H1 (cell line): ENCODE measurements at regions not wholly inside any gene's neighbourhood (a gene's known extent, or its start where the extent isn't known, plus 50 kb on each side); places are given as distances from the start of the nearest gene placed in this dataset.

ENCODE experiments used
- CTCF ChIA-PET: fragments of 300-600 bp; sonication (Branson Sonifier 250); formaldehyde crosslinking; loops from one replicate; lab custom pipeline; 2021; ENCODE audit not compliant: partially characterized antibody; lab: Charles Lee
- POLR2A ChIA-PET: fragments of 300-600 bp; sonication (Branson Sonifier 250); formaldehyde crosslinking; loops from one replicate; lab custom pipeline; 2021; ENCODE audit warnings: inconsistent platforms; ENCODE audit not compliant: partially characterized antibody; lab: Charles Lee
- DNase-seq, 2 experiments: peaks; one replicate each; pipeline versions ENCODE4 v3.0.0 to v3.0.0-alpha.2; 2010 to 2022; ENCODE audit warnings: low spot score in 2 of 2, low read depth in 1 of 2, mixed read lengths in 1 of 2
- FAIRE-seq: peaks from 2 replicates; lab custom pipeline; 2011; peaks lifted over from hg19 to GRCh38; lab: Jason Lieb, UNC
- H2AFZ ChIP-seq: 2 replicates; pipeline ENCODE4 v1.8.1; 2012; ENCODE audit warnings: low read length, inconsistent platforms
- H2AK5ac ChIP-seq: 2 replicates; pipeline ENCODE4 v1.6.1; 2013; ENCODE audit warnings: low read depth, low read length
- H2BK120ac ChIP-seq: replicated peaks from 2 replicates; pipeline ENCODE3; 2013; ENCODE audit warnings: low read depth, low read length, inconsistent platforms
- H2BK12ac ChIP-seq: 2 replicates; pipeline ENCODE4 v1.6.1; 2013; ENCODE audit warnings: low read depth, low read length
- H2BK15ac ChIP-seq: 2 replicates; pipeline ENCODE4 v1.6.1; 2013; ENCODE audit warnings: low read length
- H2BK20ac ChIP-seq: 2 replicates; pipeline ENCODE4 v1.6.1; 2013; ENCODE audit warnings: low read length
- H2BK5ac ChIP-seq: 2 replicates; pipeline ENCODE4 v1.6.1; 2013; ENCODE audit warnings: low read depth, low read length
- H3K14ac ChIP-seq: 2 replicates; pipeline ENCODE4 v1.6.1; 2013; ENCODE audit warnings: inconsistent platforms; ENCODE audit not compliant: insufficient read length
- H3K18ac ChIP-seq: 2 replicates; pipeline ENCODE4 v1.6.1; 2013; ENCODE audit warnings: low read length; ENCODE audit errors: extremely low read depth
- H3K23ac ChIP-seq: 2 replicates; pipeline ENCODE4 v1.6.1; 2013; ENCODE audit warnings: inconsistent platforms; ENCODE audit not compliant: insufficient read length
- H3K23me2 ChIP-seq: 2 replicates; pipeline ENCODE4 v1.6.1; 2013; ENCODE audit warnings: low read depth, low read length
- H3K27ac ChIP-seq: 2 replicates; pipeline ENCODE4 v1.6.1; 2011; ENCODE audit warnings: low read depth, low read length, inconsistent platforms
- H3K27me3 ChIP-seq, 4 experiments: replicated peaks in 1 of 4; 1 replicate in 1 of 4; 2 replicates in 3 of 4; pipeline versions ENCODE4 v1.6.1 to v1.8.1; 2011 to 2013; ENCODE audit warnings: low read length in 3 of 4, mild to moderate bottlenecking in 3 of 4, inconsistent platforms in 2 of 4, mixed read lengths in 2 of 4, moderate library complexity in 1 of 4; ENCODE audit not compliant: control insufficient read depth in 3 of 4, insufficient read depth in 3 of 4; ENCODE audit errors: extremely low read depth in 1 of 4
- H3K36me3 ChIP-seq, 4 experiments: 2 replicates each; pipeline versions ENCODE4 v1.6.1 to v1.8.1; 2011 to 2013; ENCODE audit warnings: mild to moderate bottlenecking in 4 of 4, low read length in 3 of 4, moderate library complexity in 2 of 4, control low read depth in 1 of 4, inconsistent platforms in 1 of 4; ENCODE audit not compliant: insufficient read depth in 4 of 4, control insufficient read depth in 2 of 4
- H3K4ac ChIP-seq: replicated peaks from 2 replicates; pipeline ENCODE3; 2013; ENCODE audit warnings: low read length, low read depth, mixed read lengths, inconsistent platforms; ENCODE audit not compliant: insufficient read length
- H3K4me1 ChIP-seq, 4 experiments: replicated peaks in 1 of 4; 1 replicate in 1 of 4; 2 replicates in 3 of 4; pipeline versions ENCODE4 v1.6.1 to v1.8.1; 2011 to 2013; ENCODE audit warnings: low read length in 3 of 4, inconsistent platforms in 2 of 4, mixed read lengths in 1 of 4; ENCODE audit not compliant: insufficient read depth in 4 of 4, control insufficient read depth in 3 of 4
- H3K4me2 ChIP-seq, 2 experiments: 2 replicates each; pipeline versions ENCODE4 v1.6.1 to v1.8.1; 2011 to 2013; ENCODE audit warnings: low read depth in 2 of 2, low read length in 2 of 2, control low read depth in 1 of 2, inconsistent platforms in 1 of 2, mild to moderate bottlenecking in 1 of 2; ENCODE audit not compliant: insufficient read depth in 1 of 2
- H3K4me3 ChIP-seq, 4 experiments: fragments of 200-600, 300-600 bp in 1 of 4; sonication (generic), shearing (Covaris generic), sonication (Bioruptor Twin) in 1 of 4; 2 replicates each; pipeline versions ENCODE4 v1.5.1 to v1.8.1; 2011 to 2016; ENCODE audit warnings: low read length in 4 of 4, low read depth in 3 of 4, control low read depth in 2 of 4, inconsistent platforms in 2 of 4, mild to moderate bottlenecking in 2 of 4, mixed read lengths in 1 of 4, moderate library complexity in 1 of 4; ENCODE audit not compliant: insufficient read depth in 2 of 4; ENCODE audit errors: extremely low read depth in 1 of 4
- H3K56ac ChIP-seq: replicated peaks from 2 replicates; pipeline ENCODE3; 2013; ENCODE audit warnings: low read depth, mild to moderate bottlenecking, mixed read lengths, low read length, inconsistent platforms; ENCODE audit not compliant: insufficient read length
- H3K79me1 ChIP-seq: 2 replicates; pipeline ENCODE4 v1.6.1; 2013; ENCODE audit warnings: low read depth, low read length, control low read depth
- H3K79me2 ChIP-seq, 2 experiments: 2 replicates each; pipeline versions ENCODE4 v1.6.1 to v1.8.1; 2012 to 2013; ENCODE audit warnings: low read length in 2 of 2, mild to moderate bottlenecking in 2 of 2, inconsistent platforms in 1 of 2; ENCODE audit not compliant: insufficient read depth in 2 of 2, control insufficient read depth in 1 of 2
- H3K9ac ChIP-seq, 4 experiments: replicated peaks in 1 of 4; 1 replicate in 1 of 4; 2 replicates in 3 of 4; pipeline versions ENCODE4 v1.6.1 to v1.8.1; 2011 to 2013; ENCODE audit warnings: low read depth in 3 of 4, low read length in 3 of 4, control low read depth in 2 of 4, mild to moderate bottlenecking in 2 of 4, moderate library complexity in 2 of 4, inconsistent platforms in 1 of 4; ENCODE audit errors: extremely low read depth in 1 of 4
- H3K9me3 ChIP-seq, 2 experiments: 2 replicates each; pipeline versions ENCODE4 v1.6.1 to v1.8.1; 2012 to 2013; ENCODE audit warnings: mild to moderate bottlenecking in 2 of 2, moderate library complexity in 2 of 2, control low read depth in 1 of 2, inconsistent platforms in 1 of 2, low read depth in 1 of 2, low read length in 1 of 2, mixed read lengths in 1 of 2; ENCODE audit not compliant: insufficient read depth in 2 of 2
- H4K20me1 ChIP-seq, 2 experiments: replicated peaks in 1 of 2; 2 replicates each; pipeline versions ENCODE3 to v1.8.1; 2011 to 2013; ENCODE audit warnings: inconsistent platforms in 2 of 2, low read length in 2 of 2, mild to moderate bottlenecking in 1 of 2; ENCODE audit not compliant: insufficient read depth in 2 of 2, control insufficient read depth in 1 of 2
- H4K5ac ChIP-seq: 2 replicates; pipeline ENCODE4 v1.6.1; 2013; ENCODE audit warnings: low read length, low read depth, mixed read lengths, inconsistent platforms; ENCODE audit not compliant: insufficient read length
- H4K8ac ChIP-seq: 2 replicates; pipeline ENCODE4 v1.8.0; 2013; ENCODE audit warnings: mild to moderate bottlenecking, moderate library complexity, low read length, inconsistent platforms; ENCODE audit not compliant: insufficient read depth; ENCODE audit errors: extremely low read depth
- H4K91ac ChIP-seq: replicated peaks from 2 replicates; pipeline ENCODE3; 2013; ENCODE audit warnings: low read length, mixed read lengths, inconsistent platforms; ENCODE audit not compliant: insufficient read length
- CHD1 ChIP-seq: IDR thresholded peaks from 2 replicates; pipeline ENCODE4 v1.6.1; 2012; ENCODE audit warnings: low read depth, low read length, improper control_type of control experiment
- GTF2F1 ChIP-seq: IDR thresholded peaks from 2 replicates; pipeline ENCODE4 v1.6.1; 2012; ENCODE audit warnings: low read depth, low read length, improper control_type of control experiment, borderline replicate concordance
- JUN ChIP-seq: IDR thresholded peaks from 2 replicates; pipeline ENCODE4 v1.6.1; 2011; ENCODE audit warnings: low read depth, mild to moderate bottlenecking, improper control_type of control experiment, low read length
- SRF ChIP-seq: IDR thresholded peaks from 2 replicates; pipeline ENCODE4 v1.6.1; 2011; ENCODE audit warnings: mild to moderate bottlenecking, low read depth, low read length, moderate library complexity
- TAF1 ChIP-seq: IDR thresholded peaks from 2 replicates; pipeline ENCODE4 v1.6.1; 2011; ENCODE audit warnings: mild to moderate bottlenecking, low read depth, low read length
- TCF12 ChIP-seq: IDR thresholded peaks from 2 replicates; pipeline ENCODE4 v1.6.1; 2011; ENCODE audit warnings: low read depth, mild to moderate bottlenecking, low read length
- WGBS, 2 experiments: shearing (Covaris generic) in 1 of 2; methylation state at CpG; one replicate each; pipeline versions ENCODE4 v1.1.6 to v1.1.7; 2013 to 2015; ENCODE audit warnings: low lambda C conversion rate in 2 of 2, mixed read lengths in 2 of 2, inconsistent platforms in 1 of 2, low coverage in 1 of 2, missing lambda C conversion rate in 1 of 2; ENCODE audit not compliant: insufficient replicate concordance in 2 of 2, insufficient coverage in 1 of 2, insufficient read length in 1 of 2; ENCODE audit errors: extremely low coverage in 1 of 2, missing lambda C conversion rate in 1 of 2; 5-methylcytosine and 5-hydroxymethylcytosine counted together
- TF ChIP-seq, protein P1 (sequence below), 3 experiments: IDR thresholded peaks; 1 replicate in 2 of 3; 2 replicates in 1 of 3; pipeline versions ENCODE4 v1.5.1 to v1.6.1; 2011; ENCODE audit warnings: low read length in 3 of 3, mild to moderate bottlenecking in 3 of 3, inconsistent platforms in 2 of 3, low read depth in 1 of 3, moderate library complexity in 1 of 3; ENCODE audit not compliant: insufficient read depth in 1 of 3; ENCODE audit errors: control extremely low read depth in 1 of 3
- TF ChIP-seq, protein P2 (sequence below): IDR thresholded peaks from 2 replicates; pipeline ENCODE4 v1.6.1; 2012; ENCODE audit warnings: low read length, inconsistent platforms

GRCh38 chr14:101216366-101217079 lies 313.0 kb upstream of the RTL1 start:
- Histone ChIP-seq H4K20me1 (no peaks in the 10 kb centered on the region), H4K8ac (no peak overlapping the region), H3K56ac (no peak overlapping the region), H3K9ac (no peak overlapping the region), H2BK20ac (no peak overlapping the region), H3K79me1 (no peaks in the 10 kb centered on the region), H3K4me2 (no peak overlapping the region), H3K9me3 (no peaks in the 10 kb centered on the region), H3K27ac (no peak overlapping the region), H3K23me2 (no peaks in the 10 kb centered on the region), H3K79me2 (no peaks in the 10 kb centered on the region), H3K14ac (no peak overlapping the region), H3K18ac (no peak overlapping the region), H3K4me1 (peaks cover 0 to 4% (median 0%) of the 10 kb centered on the region in 4 experiments; a peak in 2 of 7 replicates), H4K5ac (no peak overlapping the region), H4K91ac (no peak overlapping the region), H3K23ac (no peak overlapping the region), H2BK5ac (no peak overlapping the region), H2BK120ac (no peak overlapping the region), H2AK5ac (no peak overlapping the region), H3K4me3 (no peak overlapping the region), H2BK12ac (no peak overlapping the region), H3K36me3 (no peaks in the 10 kb centered on the region), H2BK15ac (no peak overlapping the region), H3K27me3 (peaks cover 0 to 8% (median 3%) of the 10 kb centered on the region in 4 experiments; a peak in 3 of 7 replicates), H3K4ac (no peak overlapping the region), H2AFZ (no peak overlapping the region)
- DNase-seq, result peak in 1 of 2 experiments; percentile 2
- TF ChIP-seq TAF1, result no peak
- TF ChIP-seq JUN, result no peak
- TF ChIP-seq, protein P1, sequence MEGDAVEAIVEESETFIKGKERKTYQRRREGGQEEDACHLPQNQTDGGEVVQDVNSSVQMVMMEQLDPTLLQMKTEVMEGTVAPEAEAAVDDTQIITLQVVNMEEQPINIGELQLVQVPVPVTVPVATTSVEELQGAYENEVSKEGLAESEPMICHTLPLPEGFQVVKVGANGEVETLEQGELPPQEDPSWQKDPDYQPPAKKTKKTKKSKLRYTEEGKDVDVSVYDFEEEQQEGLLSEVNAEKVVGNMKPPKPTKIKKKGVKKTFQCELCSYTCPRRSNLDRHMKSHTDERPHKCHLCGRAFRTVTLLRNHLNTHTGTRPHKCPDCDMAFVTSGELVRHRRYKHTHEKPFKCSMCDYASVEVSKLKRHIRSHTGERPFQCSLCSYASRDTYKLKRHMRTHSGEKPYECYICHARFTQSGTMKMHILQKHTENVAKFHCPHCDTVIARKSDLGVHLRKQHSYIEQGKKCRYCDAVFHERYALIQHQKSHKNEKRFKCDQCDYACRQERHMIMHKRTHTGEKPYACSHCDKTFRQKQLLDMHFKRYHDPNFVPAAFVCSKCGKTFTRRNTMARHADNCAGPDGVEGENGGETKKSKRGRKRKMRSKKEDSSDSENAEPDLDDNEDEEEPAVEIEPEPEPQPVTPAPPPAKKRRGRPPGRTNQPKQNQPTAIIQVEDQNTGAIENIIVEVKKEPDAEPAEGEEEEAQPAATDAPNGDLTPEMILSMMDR (IDR thresholded peaks at IDR 0.05; ENCODE audit: control extremely low read depth in 1 of 3, insufficient read depth in 1 of 3, low read depth in 1 of 3, low read length in 3 of 3), result no peak
- no peak for TF ChIP-seq TCF12
- TF ChIP-seq, protein P2, sequence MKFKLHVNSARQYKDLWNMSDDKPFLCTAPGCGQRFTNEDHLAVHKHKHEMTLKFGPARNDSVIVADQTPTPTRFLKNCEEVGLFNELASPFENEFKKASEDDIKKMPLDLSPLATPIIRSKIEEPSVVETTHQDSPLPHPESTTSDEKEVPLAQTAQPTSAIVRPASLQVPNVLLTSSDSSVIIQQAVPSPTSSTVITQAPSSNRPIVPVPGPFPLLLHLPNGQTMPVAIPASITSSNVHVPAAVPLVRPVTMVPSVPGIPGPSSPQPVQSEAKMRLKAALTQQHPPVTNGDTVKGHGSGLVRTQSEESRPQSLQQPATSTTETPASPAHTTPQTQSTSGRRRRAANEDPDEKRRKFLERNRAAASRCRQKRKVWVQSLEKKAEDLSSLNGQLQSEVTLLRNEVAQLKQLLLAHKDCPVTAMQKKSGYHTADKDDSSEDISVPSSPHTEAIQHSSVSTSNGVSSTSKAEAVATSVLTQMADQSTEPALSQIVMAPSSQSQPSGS, result no peak
- TF ChIP-seq GTF2F1, result no peak
- TF ChIP-seq CHD1, result no peak
- no peak for TF ChIP-seq SRF
- POLR2A ChIA-PET, result no interaction called here
- no peak for FAIRE-seq
- WGBS, 2 experiments, result 89% methylated on average over 9 of the region's 9 CpGs; no CpG with 5 or more reads in 1 of the 2 experiments
- CTCF ChIA-PET, result interaction anchor here (1.1 to 2.0 kb wide), 4 partner anchors 18 to 33 kb away, joined by 3 to 8 read pairs (median 4); no protein-coding TSS in a partner anchor
